Medulla oblongata (tissue), 1 donor: ENCODE measurements at regions not wholly inside any gene's neighbourhood (a gene's known extent, or its start where the extent isn't known, plus 50 kb on each side); places are given as distances from the start of the nearest gene placed in this dataset.

ENCODE experiments used
- DNase-seq: peaks from one replicate; pipeline ENCODE4 v3.0.0-alpha.2; 2015; ENCODE audit errors: extremely low spot score

- DNase-seq, result no peak
These were observed 312.3 kb upstream of the KCNJ16 start for GRCh38 chr17:69762766-69763165.

GRCh38 chr17:69763503-69763902, 311.5 kb upstream of the KCNJ16 start:
- DNase-seq, result no peak

- no peak for DNase-seq
These were observed 310.9 kb upstream of the KCNJ16 start for GRCh38 chr17:69764146-69764545.

- no peak for DNase-seq
These were observed 306.0 kb upstream of the KCNJ16 start for GRCh38 chr17:69769050-69769449.

GRCh38 chr17:69773081-69773480, 301.9 kb upstream of the KCNJ16 start:
- no peak for DNase-seq

GRCh38 chr17:69779378-69780214, 295.4 kb upstream of the KCNJ16 start:
- no peak for DNase-seq

- no peak for DNase-seq
These were observed 291.2 kb upstream of the KCNJ16 start for GRCh38 chr17:69783865-69784264.

- DNase-seq, result no peak
These were observed 286.1 kb upstream of the KCNJ16 start for GRCh38 chr17:69788957-69789356.

GRCh38 chr17:69796078-69796477, 278.9 kb upstream of the KCNJ16 start:
- DNase-seq, result no peak

GRCh38 chr17:69800870-69801269, 274.2 kb upstream of the KCNJ16 start:
- DNase-seq, result no peak

GRCh38 chr17:69801368-69801767, 273.7 kb upstream of the KCNJ16 start:
- DNase-seq, result no peak

- no peak for DNase-seq
These were observed 272.8 kb upstream of the KCNJ16 start for GRCh38 chr17:69802045-69802740.

- no peak for DNase-seq
These were observed 265.7 kb upstream of the KCNJ16 start for GRCh38 chr17:69809331-69809730.

- no peak for DNase-seq
These were observed 264.6 kb upstream of the KCNJ16 start for GRCh38 chr17:69810326-69810965.

- no peak for DNase-seq
These were observed 262.7 kb upstream of the KCNJ16 start for GRCh38 chr17:69812240-69812837.

- no peak for DNase-seq
These were observed 261.0 kb upstream of the KCNJ16 start for GRCh38 chr17:69814031-69814430.

GRCh38 chr17:69815406-69815805, 259.6 kb upstream of the KCNJ16 start:
- DNase-seq, result no peak

GRCh38 chr17:69818467-69818866, 256.6 kb upstream of the KCNJ16 start:
- no peak for DNase-seq

- DNase-seq, result no peak
These were observed 255.5 kb upstream of the KCNJ16 start for GRCh38 chr17:69819316-69820087.

GRCh38 chr17:69820876-69821473, 254.1 kb upstream of the KCNJ16 start:
- no peak for DNase-seq

GRCh38 chr17:69822314-69822875, 252.6 kb upstream of the KCNJ16 start:
- no peak for DNase-seq
